CD4-positive, alpha-beta memory T cell (primary cell): ENCODE measurements at regions not wholly inside any gene's neighbourhood (a gene's known extent, or its start where the extent isn't known, plus 50 kb on each side); places are given as distances from the start of the nearest gene placed in this dataset.

Source experiments
- CTCF ChIA-PET: fragments of 350-600 bp; sonication (Branson Sonifier 250); formaldehyde crosslinking; loops from one replicate; lab custom pipeline; 2021; ENCODE audit warnings: inconsistent platforms; ENCODE audit not compliant: partially characterized antibody; lab: Charles Lee
- POLR2A ChIA-PET: fragments of 350-600 bp; sonication (Branson Sonifier 250); formaldehyde crosslinking; loops from one replicate; lab custom pipeline; 2021; ENCODE audit not compliant: partially characterized antibody; lab: Charles Lee
- DNase-seq, 5 donors: peaks; one replicate each; pipeline versions ENCODE4 v3.0.0 to v3.0.0-alpha.2; 2020 to 2022; ENCODE audit warnings: mixed read lengths in 1 of 5
- H3K27ac ChIP-seq: one replicate; pipeline ENCODE4 v1.7.0; 2013; ENCODE audit warnings: low read depth, low read length
- H3K27me3 ChIP-seq: 2 replicates; pipeline ENCODE4 v1.7.0; 2013; ENCODE audit warnings: mild to moderate bottlenecking, low read length, moderate library complexity; ENCODE audit not compliant: insufficient read depth
- H3K36me3 ChIP-seq: 2 replicates; pipeline ENCODE4 v1.7.0; 2013; ENCODE audit warnings: mild to moderate bottlenecking, low read length, moderate library complexity; ENCODE audit not compliant: insufficient read depth
- H3K4me1 ChIP-seq: 2 replicates; pipeline ENCODE4 v1.7.0; 2013; ENCODE audit warnings: mild to moderate bottlenecking, low read length, moderate library complexity; ENCODE audit not compliant: insufficient read depth
- H3K4me3 ChIP-seq, 2 donors: one replicate each; pipeline ENCODE4 v1.7.0; 2013; ENCODE audit warnings: low read length in 2 of 2, mild to moderate bottlenecking in 1 of 2
- H3K9me3 ChIP-seq, 2 donors: one replicate each; pipeline ENCODE4 v1.7.0; 2013; ENCODE audit warnings: low read length in 2 of 2, control low read depth in 1 of 2; ENCODE audit not compliant: control insufficient read depth in 1 of 2
- H3K27ac Mint-ChIP-seq, 7 donors: one replicate each; pipeline ENCODE4 v1.8.0; 2020 to 2021; ENCODE audit warnings: mixed read lengths in 7 of 7, mild to moderate bottlenecking in 6 of 7, inconsistent platforms in 3 of 7, moderate library complexity in 3 of 7
- H3K27me3 Mint-ChIP-seq, 2 donors: one replicate each; pipeline ENCODE4 v1.8.0; 2020 to 2021; ENCODE audit warnings: mixed read lengths in 2 of 2
- H3K36me3 Mint-ChIP-seq, 2 donors: one replicate each; pipeline ENCODE4 v1.8.0; 2020 to 2021; ENCODE audit warnings: mixed read lengths in 2 of 2, inconsistent platforms in 1 of 2, mild to moderate bottlenecking in 1 of 2
- H3K4me1 Mint-ChIP-seq, 4 donors: one replicate each; pipeline ENCODE4 v1.8.0; 2020 to 2021; ENCODE audit warnings: mixed read lengths in 4 of 4, mild to moderate bottlenecking in 1 of 4
- H3K4me3 Mint-ChIP-seq, 8 donors: one replicate each; pipeline ENCODE4 v1.8.0; 2020 to 2021; ENCODE audit warnings: mixed read lengths in 8 of 8, mild to moderate bottlenecking in 7 of 8, moderate library complexity in 6 of 8, inconsistent platforms in 3 of 8
- H3K9me3 Mint-ChIP-seq, 8 donors: one replicate each; pipeline ENCODE4 v1.8.0; 2020 to 2021; ENCODE audit warnings: mixed read lengths in 8 of 8, mild to moderate bottlenecking in 5 of 8, inconsistent platforms in 3 of 8, moderate library complexity in 1 of 8
- intact Hi-C: fragments of 100-400 bp; cut with micrococcal nuclease; formaldehyde crosslinking; loops from one replicate; pipeline ENCODE4 v1.15.1; 2023

GRCh38 chr10:60570272-60570865 lies 180.7 kb upstream of the ANK3 start:
- CTCF ChIA-PET, result no interaction called here
- H3K4me1 Mint-ChIP-seq, result peaks cover 34 to 64% (median 42%) of the 10 kb centered on the region in 4 donors
- H3K27me3 ChIP-seq, result no peaks in the 10 kb centered on the region
- H3K4me3 ChIP-seq, result no peak overlapping the region
- peaks cover 21% of the 10 kb centered on the region for H3K4me1 ChIP-seq
- H3K27me3 Mint-ChIP-seq, result no peaks in the 10 kb centered on the region
- DNase-seq, result no peak
- H3K36me3 Mint-ChIP-seq, result peaks cover 5 to 34% of the 10 kb centered on the region in 2 donors
- POLR2A ChIA-PET, result no interaction called here
- H3K9me3 ChIP-seq, result no peaks in the 10 kb centered on the region
- H3K27ac ChIP-seq, result no peak overlapping the region
- no peak overlapping the region for H3K4me3 Mint-ChIP-seq
- H3K36me3 ChIP-seq, result no peaks in the 10 kb centered on the region
- H3K27ac Mint-ChIP-seq, result peak overlapping the region in 2 of 7 donors; percentile 2 to 39
- intact Hi-C loops, result no loop called here
- peaks cover 0 to 15% (median 6%) of the 10 kb centered on the region in 8 donors for H3K9me3 Mint-ChIP-seq

DNA sequence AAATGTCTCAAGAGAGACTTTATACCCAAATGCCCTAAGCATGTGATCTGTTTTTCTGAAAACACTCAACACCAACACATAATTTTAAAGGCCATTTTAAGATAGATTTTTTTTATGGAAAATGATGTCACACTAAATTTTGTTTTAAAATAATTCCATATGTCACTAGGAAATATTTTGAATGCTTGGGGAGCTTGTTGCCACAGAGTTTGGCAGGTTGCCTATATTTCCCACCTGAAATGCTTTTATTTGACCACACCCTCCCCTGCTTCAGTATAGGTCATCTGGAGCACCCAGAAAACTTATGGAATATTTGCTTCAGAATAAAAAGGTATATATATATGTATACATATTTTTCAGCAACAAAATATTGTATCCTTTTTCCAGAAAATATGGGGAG lies 180.0 kb upstream of the ANK3 start:
- no peak overlapping the region for H3K27ac Mint-ChIP-seq
- Histone ChIP-seq H3K36me3 (no peaks in the 10 kb centered on the region), H3K4me1 (peaks cover 21% of the 10 kb centered on the region), H3K9me3 (no peaks in the 10 kb centered on the region), H3K27ac (no peak overlapping the region), H3K27me3 (no peaks in the 10 kb centered on the region), H3K4me3 (no peak overlapping the region)
- DNase-seq, result no peak
- H3K4me3 Mint-ChIP-seq, result no peak overlapping the region
- H3K9me3 Mint-ChIP-seq, result peaks cover 0 to 15% (median 6%) of the 10 kb centered on the region in 8 donors
- no peaks in the 10 kb centered on the region for H3K27me3 Mint-ChIP-seq
- ChIA-PET POLR2A (no interaction called here), CTCF (no interaction called here)
- H3K4me1 Mint-ChIP-seq, result peaks cover 33 to 58% (median 41%) of the 10 kb centered on the region in 4 donors
- H3K36me3 Mint-ChIP-seq, result peaks cover 5 to 35% of the 10 kb centered on the region in 2 donors
- intact Hi-C loops, result no loop called here

DNA sequence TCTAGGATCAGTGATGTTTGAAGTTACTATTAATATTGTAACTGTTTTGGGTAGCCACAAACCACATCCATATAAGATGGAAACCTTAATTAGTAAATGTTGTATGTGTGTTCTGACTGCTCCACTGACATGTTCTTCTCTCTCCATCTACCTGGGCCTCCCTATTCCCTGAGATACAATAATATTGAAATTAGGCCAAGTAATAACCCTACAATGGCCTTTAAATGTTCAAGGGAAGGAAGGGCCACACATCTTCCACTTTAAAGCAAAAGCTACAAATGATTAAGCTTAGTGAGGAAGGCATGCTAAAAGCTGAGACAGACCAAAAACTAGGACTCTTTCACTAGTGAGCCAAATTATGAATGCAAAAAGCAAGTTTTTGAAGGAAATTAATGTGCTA lies 176.4 kb upstream of the ANK3 start:
- peak overlapping the region in 1 of 8 donors; percentile 19 for H3K4me3 Mint-ChIP-seq
- Histone ChIP-seq H3K4me1 (peaks cover 4% of the 10 kb centered on the region), H3K36me3 (no peaks in the 10 kb centered on the region), H3K27ac (no peak overlapping the region), H3K4me3 (no peak overlapping the region), H3K9me3 (no peaks in the 10 kb centered on the region), H3K27me3 (no peaks in the 10 kb centered on the region)
- intact Hi-C loops, result no loop called here
- ChIA-PET CTCF (no interaction called here), POLR2A (no interaction called here)
- H3K9me3 Mint-ChIP-seq, result peaks cover 0 to 15% (median 6%) of the 10 kb centered on the region in 8 donors
- peaks cover 5 to 35% of the 10 kb centered on the region in 2 donors for H3K36me3 Mint-ChIP-seq
- DNase-seq, result no peak
- peaks cover 6 to 40% (median 28%) of the 10 kb centered on the region in 4 donors for H3K4me1 Mint-ChIP-seq
- no peaks in the 10 kb centered on the region for H3K27me3 Mint-ChIP-seq
- H3K27ac Mint-ChIP-seq, result peak overlapping the region in 1 of 7 donors; percentile 70

DNA sequence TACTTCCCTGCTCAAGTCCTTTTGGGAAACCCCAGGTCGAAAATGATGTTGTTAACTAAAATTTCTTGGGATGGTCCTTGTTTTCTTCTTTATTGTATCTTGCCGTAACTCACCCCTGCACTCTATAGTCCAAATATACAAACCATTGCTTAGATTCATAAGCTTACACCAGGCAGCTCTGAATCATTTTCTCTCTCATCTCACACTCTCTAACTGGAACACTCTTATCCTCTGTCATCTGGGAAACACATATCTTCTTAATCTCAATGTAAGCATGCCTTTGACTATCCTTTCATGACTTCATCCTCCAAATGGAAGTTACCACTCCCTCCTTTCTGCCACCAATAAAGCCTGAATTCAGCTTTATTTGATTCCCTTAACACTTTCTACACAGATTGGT lies 175.8 kb upstream of the ANK3 start:
- intact Hi-C loops, result no loop called here
- Mint-ChIP-seq H3K4me3 (peak overlapping the region in 1 of 8 donors; percentile 39), H3K4me1 (peaks cover 6 to 38% (median 27%) of the 10 kb centered on the region in 4 donors), H3K27ac (peak overlapping the region in 1 of 7 donors; percentile 10), H3K27me3 (no peaks in the 10 kb centered on the region), H3K36me3 (peaks cover 5 to 33% of the 10 kb centered on the region in 2 donors), H3K9me3 (peaks cover 0 to 15% (median 6%) of the 10 kb centered on the region in 8 donors)
- Histone ChIP-seq H3K27me3 (no peaks in the 10 kb centered on the region), H3K36me3 (no peaks in the 10 kb centered on the region), H3K4me3 (no peak overlapping the region), H3K27ac (no peak overlapping the region), H3K4me1 (peaks cover 4% of the 10 kb centered on the region), H3K9me3 (no peaks in the 10 kb centered on the region)
- POLR2A ChIA-PET, result no interaction called here
- DNase-seq, result no peak
- CTCF ChIA-PET, result no interaction called here

DNA sequence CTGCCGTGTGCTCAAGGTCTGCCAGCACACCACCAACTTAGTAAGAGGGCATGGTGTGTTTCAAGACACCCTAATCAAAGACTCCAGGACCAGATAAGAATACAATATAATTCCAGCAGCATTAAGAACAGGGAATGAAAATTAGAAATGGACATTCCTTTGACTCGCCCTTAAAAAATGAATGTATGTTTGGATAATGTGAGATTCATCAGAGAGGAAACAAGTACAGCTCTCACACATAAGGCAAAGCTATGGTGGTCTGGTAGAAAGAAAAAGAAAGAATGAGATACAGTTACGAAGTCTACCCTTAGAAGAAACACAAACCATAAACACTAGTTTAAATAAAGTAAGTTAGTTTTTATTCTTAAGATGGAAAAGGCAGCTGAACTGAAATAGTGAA lies 174.8 kb upstream of the ANK3 start:
- Mint-ChIP-seq H3K4me3 (no peak overlapping the region), H3K27ac (peak overlapping the region in 1 of 7 donors; percentile 70)
- POLR2A ChIA-PET, result no interaction called here

DNA sequence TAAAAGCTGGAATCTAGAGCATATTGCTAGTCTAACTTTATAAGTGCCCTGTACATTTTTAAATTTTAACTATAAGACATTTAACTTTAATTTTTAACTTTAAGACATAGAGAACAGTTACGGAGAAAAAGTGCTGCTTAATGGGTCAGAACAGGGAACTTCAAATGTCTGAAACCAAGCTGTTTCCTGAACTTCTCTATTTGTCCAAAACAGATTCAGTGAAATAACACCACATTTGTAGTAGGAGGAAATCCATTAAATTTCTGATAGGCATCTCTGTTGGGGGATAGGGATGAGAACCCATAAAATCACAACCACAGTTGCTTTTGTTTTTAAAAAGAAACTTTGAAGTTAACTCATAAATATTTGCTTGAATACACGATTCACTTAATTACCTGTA lies 170.8 kb upstream of the ANK3 start:
- Mint-ChIP-seq H3K4me3 (no peak overlapping the region), H3K4me1 (peaks cover 0 to 14% (median 12%) of the 10 kb centered on the region in 4 donors), H3K36me3 (peaks cover 3 to 7% of the 10 kb centered on the region in 2 donors), H3K27me3 (no peaks in the 10 kb centered on the region), H3K9me3 (peaks cover 0 to 3% (median 0%) of the 10 kb centered on the region in 8 donors), H3K27ac (no peak overlapping the region)
- no peaks in the 10 kb centered on the region for H3K27me3 ChIP-seq
- no peaks in the 10 kb centered on the region for H3K36me3 ChIP-seq
- no peak overlapping the region for H3K4me3 ChIP-seq
- ChIA-PET POLR2A (no interaction called here), CTCF (no interaction called here)
- no peaks in the 10 kb centered on the region for H3K4me1 ChIP-seq
- intact Hi-C loops, result no loop called here
- no peak overlapping the region for H3K27ac ChIP-seq
- DNase-seq, result no peak
- H3K9me3 ChIP-seq, result no peaks in the 10 kb centered on the region

More for the DNA sequence above, 174.8 kb upstream of the ANK3 start:
- CTCF ChIA-PET, result no interaction called here
- peaks cover 6 to 34% (median 22%) of the 10 kb centered on the region in 4 donors for H3K4me1 Mint-ChIP-seq
- no peaks in the 10 kb centered on the region for H3K36me3 ChIP-seq
- H3K4me3 ChIP-seq, result no peak overlapping the region
- H3K4me1 ChIP-seq, result peaks cover 4% of the 10 kb centered on the region
- no peaks in the 10 kb centered on the region for H3K27me3 ChIP-seq
- H3K9me3 Mint-ChIP-seq, result peaks cover 0 to 15% (median 6%) of the 10 kb centered on the region in 8 donors
- H3K27me3 Mint-ChIP-seq, result no peaks in the 10 kb centered on the region
- H3K27ac ChIP-seq, result no peak overlapping the region
- H3K36me3 Mint-ChIP-seq, result peaks cover 1 to 27% of the 10 kb centered on the region in 2 donors
- intact Hi-C loops, result no loop called here
- H3K9me3 ChIP-seq, result no peaks in the 10 kb centered on the region
- DNase-seq, result no peak

- Histone ChIP-seq H3K9me3 (no peaks in the 10 kb centered on the region), H3K27me3 (no peaks in the 10 kb centered on the region), H3K36me3 (no peaks in the 10 kb centered on the region), H3K4me1 (no peaks in the 10 kb centered on the region), H3K27ac (no peak overlapping the region), H3K4me3 (no peak overlapping the region)
- H3K4me1 Mint-ChIP-seq, result peaks cover 0 to 8% (median 5%) of the 10 kb centered on the region in 4 donors
- POLR2A ChIA-PET, result no interaction called here
- H3K9me3 Mint-ChIP-seq, result peaks cover 0 to 5% (median 0%) of the 10 kb centered on the region in 8 donors
- CTCF ChIA-PET, result no interaction called here
- no peak for DNase-seq
- peaks cover 5 to 15% of the 10 kb centered on the region in 2 donors for H3K36me3 Mint-ChIP-seq
- intact Hi-C loops, result no loop called here
- H3K4me3 Mint-ChIP-seq, result no peak overlapping the region
- H3K27ac Mint-ChIP-seq, result no peak overlapping the region
- no peaks in the 10 kb centered on the region for H3K27me3 Mint-ChIP-seq
Measured at GRCh38 chr10:60555700-60556099, 166.0 kb upstream of the ANK3 start.
